ENCODE measurements at regions not wholly inside any gene's neighbourhood (a gene's known extent, or its start where the extent isn't known, plus 50 kb on each side); places are given as distances from the start of the nearest gene placed in this dataset.

DNA sequence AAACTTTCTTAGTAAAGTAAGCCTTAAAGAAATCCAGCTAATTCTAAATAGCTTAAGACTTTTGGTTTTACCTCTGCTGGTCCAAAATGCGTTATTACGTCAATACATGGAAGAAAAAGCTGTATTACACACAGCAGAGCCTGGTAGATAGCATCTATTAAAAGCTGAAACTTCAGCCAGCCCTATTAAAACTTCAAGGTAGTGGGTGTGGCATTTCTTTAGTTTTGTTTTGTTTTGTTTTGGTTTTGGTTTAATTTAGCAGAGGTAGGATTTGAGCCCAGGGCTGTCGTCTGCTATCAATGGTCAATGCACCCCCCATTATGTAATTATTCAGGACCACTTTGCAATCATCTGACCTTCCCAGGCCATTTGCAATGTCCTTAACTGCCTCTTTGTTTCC is 318.4 kb upstream of the MAF start:
- DNase-seq, result no peak

DNA sequence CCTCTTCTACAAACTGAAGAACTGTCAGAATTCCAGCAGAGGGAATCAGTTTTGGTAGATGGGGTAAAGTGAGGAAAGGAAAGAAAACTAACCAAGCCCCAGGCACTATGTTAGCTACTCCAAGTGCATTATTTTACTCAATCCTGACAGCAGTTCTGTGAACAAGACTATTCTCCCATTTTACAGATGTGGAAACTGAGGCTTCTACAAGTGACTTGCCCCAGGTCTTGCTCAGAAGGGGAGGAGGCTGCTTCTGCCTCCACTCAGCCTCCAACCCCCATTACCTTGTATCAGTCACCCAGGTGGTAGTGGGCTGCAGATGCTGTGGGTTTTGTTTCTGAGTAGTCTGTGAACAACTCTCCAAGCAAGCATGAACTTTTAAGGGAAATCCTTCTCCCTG is 315.2 kb upstream of the MAF start:
- no peak for DNase-seq

DNA sequence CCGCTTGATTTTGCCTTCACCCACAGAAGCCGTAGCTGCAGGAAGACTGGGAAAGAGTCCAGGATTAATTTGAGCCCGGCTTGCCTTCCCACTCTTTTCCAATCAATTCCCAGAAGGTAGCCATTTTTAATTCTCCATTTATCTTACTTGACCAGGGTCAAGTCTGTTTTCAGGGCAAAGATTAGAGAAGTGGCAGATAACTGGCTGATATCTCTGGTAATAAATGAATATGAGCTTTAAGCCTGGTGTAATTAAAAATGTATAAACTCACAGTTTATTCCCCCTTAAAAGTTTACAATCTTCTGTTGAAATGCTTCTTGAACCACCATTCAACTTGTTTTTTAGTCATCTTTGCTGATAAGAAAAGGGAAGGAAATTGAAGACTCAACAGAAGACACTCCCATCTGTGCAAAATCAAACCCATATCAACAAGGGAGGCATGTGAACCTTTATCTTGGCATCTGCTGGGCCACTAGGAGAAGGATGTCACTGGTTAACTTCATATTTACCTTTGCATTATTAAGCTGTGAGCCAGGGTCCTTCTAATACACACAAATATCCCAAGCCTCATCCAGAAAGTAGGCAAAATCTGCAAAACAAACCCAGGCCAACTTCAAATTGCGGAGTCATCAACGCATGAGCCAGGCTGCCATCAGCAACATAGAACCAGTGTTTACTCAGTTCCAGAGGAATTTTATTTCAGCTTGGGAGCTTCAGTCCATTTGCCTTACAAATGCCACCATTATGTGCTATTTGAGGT is 314.6 kb upstream of the MAF start:
- no peak for DNase-seq

DNA sequence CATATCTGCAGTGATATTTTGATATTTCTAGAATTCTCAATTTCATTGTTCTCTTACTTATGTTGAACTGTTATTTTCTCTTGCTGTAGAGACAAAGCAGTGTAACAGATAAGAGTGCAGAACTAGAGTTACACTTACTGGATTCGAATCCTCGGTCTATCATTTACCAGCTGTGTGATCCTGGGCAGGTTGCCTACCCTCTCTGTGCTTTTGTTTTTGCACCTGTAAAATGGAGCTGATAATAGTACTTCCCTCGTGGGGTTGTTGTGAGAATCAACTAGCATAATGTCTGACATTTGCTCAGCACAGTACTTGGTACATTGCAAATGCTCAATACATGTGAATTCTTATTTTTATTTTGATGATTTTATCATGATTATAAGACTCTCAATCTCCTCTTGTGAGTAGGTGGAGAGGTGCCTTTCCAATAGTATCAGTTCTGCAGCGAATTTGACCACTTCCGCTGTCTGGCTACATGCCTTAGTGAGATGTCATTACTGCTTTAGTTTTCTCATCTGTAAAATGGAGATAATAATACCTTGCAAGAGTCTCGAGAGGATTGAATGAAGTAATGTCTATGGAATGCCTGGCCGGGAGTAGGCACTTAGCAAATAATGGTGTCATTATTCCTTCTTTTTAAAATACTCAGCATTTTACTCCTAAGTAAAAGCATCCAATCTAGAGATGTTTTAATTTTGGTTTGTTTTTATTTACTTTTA is 312.2 kb upstream of the MAF start:
- DNase-seq, result no peak

DNA sequence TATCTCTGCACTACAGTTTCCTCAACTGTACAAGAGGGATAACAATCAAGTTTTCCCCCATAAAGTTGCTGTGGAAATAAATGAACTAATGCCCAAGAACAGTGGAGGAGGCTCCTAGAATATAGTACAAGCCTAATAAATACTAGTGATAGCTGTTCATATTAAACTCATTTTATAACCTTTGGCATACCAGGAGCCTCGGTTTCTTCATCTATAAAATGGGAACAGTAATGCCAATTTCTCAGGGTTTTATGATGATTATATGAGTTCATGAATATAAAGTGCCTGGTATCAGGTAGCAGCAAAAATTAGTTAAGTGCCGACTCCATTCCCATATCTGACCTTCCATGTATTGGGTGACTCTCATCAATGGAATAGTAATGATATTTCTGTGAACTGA is 311.1 kb upstream of the MAF start:
- DNase-seq, result no peak

DNA sequence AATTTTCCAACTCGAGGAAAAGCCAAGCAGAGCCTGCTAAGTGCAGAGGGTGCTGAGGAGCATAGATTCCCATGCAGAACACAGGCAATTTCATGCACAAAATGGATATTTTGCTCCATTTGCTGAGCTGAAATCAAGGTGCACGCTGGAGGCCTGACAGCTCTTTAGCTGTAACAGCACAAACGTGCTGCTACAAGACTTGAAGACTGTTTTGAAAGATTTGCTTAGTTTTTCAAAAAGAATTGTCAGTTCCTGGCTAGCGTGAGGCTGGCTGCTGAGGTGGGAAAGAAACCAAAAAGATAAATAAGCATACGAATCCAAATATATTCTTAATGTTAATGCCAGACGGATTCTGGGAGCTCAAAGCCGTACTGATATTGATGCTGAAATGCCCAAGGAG is 309.0 kb upstream of the MAF start:
- DNase-seq, result no peak

DNA sequence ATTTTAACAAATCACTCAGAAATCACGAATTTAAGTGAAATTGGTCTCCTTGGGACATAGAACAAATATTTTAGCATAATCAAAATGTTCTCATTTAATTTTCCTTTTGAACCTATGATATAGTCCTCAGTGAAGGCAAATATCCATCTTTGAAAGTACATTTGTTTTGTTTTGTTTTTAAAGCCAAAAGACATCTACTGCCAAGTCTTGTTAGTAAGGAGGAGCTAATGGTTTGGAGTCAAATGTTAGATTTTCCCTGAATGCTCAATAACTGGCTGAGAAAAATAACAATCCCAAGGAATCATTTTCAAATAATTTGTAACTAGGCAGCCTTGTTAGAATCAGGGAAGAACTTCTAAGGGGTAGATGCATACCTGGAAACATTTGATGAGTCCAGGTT is 302.9 kb upstream of the MAF start:
- DNase-seq, result no peak

DNA sequence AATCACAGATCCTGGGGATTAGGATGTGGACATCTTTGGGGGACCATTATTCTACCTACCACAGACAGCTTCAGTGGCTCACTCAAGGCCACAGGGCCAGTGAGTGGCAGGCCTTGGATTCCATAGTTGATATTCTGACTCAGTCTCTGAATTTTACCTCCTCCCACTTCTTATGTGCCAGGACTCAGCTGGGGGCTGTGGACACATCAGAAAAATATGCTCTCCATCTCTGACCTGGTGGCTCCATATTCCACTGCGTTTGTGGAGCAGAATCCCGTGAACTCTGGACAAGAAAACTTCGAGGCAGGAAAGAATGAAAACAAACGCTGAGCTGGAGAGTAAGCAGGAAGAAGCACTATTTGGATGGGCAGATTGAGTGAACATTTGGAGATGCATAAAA is 301.8 kb upstream of the MAF start:
- DNase-seq, result no peak

DNA sequence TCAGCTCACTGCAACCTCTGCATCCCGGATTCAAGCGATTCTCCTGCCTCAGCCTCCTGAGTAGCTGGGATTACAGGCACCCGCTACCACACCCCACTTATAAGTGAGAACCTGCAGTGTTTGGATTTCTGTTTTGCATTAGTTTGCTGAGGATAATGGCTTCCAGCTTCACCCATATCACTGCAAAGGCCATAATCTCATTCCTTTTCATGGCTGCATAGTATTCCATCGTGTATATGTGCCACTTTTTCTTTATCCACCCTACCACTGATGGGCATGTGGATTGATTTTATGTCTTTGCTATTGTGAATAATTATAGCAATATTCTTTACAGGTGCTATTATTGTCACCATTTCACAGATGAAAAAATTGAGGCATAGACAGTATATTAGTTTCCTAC is 301.0 kb upstream of the MAF start:
- no peak for DNase-seq

DNA sequence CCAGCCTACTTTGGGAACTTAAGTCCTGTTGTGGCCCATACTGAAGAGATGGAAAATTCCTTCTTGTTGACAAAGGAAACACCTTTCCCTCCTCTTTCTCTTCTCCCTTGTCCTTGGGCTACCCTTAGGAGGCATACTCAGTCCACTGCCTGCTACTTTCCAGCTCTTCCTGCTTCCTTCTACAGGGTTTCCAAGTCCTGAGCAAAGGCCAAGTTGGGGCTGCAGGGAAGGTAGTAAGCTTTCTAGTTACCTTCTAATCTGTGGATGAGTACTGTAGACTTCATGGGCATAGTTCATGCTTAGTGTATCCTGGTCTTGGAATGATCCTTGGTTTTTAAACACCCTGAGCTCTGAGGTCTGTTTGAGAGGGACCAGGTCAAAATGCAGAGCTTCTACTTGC is 299.2 kb upstream of the MAF start:
- no peak for DNase-seq

DNA sequence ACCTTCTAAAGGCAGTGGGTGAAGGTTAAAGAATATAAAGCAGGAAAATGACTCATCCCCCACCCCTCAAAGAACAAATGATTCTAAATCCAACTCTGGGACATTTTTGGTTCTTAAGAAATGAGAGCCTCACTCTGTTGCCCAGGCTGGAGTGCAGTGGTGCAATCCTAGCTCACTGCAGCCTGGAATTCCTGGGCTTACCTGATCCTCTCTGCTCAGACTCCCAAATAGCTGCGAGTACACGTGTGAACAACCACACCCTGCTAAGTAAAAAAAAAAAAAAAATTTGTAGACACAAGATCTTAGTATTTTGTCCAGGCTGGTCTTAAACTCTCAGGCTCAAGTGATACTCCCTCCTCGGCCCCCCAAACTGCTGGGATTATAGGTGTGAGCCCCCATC is 298.8 kb upstream of the MAF start:
- DNase-seq, result no peak

DNA sequence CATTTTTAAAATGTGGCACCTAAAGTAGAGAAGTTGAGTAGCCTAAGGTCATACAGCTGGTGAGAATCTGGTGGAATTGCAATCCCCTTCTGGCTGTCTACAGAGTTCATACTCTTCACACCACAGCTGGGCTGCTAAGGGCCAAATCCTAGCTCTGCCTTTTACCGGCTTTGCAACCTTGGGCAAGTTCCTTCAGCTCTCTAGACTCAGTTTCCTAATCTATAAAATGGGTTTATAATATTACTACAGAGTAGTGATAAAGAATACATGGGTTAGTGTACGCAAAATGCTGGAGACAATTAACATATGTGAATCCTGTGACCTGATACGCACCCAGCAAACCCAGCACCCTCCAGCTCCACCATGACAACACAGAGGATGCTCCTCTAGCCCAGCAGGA is 298.2 kb upstream of the MAF start:
- DNase-seq, result no peak

DNA sequence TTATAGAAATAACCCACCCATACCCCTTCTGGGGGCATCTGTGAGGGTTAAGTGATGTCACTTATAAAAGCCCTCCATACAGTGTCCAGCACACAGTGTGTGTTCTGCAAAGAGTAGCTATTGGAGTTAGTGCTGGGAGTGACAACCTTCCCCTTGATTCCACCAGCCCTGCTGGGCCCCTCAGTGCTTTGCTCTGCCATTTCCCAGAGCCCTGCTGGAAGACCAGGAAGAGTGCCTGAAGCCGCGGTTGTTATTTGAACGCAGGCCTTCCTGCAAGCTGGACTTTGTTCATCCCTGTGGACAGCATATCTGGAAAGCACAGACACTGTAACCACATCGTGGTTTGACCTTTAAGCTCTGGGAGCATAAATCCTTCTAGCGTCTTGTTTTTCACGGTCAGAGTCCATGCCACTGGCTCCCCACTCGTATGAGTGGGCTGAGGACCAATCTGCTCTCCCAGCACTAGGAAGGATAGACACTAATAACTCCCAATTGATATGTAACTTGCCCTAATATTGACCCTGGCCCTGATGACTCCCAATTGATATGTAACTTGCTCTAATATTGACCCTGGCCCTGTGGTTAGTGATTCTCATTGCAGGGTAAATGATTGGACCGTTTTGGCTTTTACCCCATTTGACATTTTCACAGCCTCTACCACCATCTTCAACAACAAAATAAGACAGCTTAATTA is 297.1 kb upstream of the MAF start:
- no peak for DNase-seq

DNA sequence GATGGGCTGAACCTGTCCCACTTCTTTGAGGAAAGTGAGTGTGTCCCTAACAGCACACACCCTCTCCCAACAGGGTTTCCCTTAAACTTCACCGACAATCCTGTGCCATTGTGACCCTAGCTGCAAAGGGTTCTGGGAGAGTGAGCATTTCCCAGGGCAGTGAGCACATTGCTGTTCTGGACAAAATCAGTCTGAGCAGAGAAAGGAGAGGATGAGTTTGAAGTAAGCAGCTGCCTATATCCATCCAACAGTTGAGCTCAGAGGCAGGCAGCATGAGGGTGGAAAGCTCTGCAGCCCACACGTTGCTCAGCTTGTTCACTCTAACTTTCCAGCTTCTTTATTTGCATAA is 296.5 kb upstream of the MAF start:
- DNase-seq, result no peak

DNA sequence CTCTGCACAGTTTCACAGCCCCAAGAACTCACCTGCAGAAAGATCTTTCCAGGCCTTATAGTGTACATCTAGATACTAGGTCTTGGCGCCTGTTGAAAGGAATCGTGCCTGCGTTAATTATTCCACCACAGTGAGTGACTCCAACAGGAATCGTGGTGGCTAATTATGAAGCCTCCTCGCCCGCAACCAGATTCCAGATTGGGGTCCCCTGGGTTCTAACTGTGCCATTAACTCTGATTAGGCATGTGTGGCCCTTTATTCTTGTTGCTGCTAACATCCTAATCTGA is 295.3 kb upstream of the MAF start:
- DNase-seq, result no peak

DNA sequence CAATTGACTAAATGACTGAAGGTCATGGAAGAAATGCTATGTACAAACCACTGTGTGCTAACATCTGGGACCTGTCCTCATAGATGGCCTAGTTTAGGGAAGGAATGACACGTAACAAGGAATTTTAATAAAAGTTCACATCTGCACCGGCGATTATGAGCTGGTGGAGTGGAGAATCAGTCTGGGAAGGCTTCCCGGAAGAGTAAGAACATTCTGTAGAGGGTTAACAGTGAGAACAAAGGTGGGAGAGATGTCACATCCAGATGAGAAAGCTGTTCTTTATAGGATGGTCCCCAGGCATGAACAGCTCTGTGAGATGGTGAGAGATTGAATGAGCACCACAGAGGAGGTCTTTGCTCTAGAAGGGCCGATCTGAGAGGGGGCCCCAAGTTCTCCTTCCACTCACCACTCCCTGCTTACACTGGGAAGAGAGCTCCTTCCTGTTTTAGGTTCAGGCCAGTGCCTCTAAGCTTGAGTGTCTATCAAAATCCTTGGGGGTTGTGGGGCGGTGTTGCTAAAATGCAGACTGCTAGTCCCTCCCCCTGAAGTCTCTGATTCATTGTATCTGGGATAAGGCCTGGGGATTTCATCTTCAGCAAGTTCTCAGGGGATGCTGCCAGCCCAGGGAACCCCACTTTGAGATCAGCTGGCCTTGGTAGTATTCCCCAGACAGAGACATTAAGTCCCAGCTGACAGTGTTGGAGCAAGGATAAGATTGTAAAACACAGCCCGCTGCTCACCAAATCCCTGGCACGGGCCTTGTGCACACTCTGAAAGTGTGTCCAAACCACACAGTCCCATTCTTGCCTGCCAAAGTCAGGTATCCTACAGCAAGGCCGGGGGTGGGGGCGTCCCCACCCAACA is 294.7 kb upstream of the MAF start:
- no peak for DNase-seq

DNA sequence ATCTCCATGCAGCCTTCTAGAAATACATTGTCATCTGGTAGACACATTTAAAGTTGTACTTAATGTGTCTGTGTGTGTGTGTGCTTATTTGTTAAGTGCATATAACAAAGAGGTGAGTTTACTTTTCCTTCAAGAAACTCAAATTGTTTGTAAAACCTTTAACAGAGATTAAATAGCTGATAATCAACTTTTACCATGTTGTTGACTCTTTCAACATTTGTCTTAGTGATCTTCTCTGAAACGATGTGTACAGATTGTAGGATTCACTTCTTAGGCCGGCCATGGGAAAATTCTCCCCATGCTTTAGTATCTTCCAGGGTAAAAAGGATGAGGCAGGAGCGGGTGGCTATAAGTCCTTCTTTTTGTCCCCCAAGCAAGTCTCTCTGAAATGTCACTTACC is 292.9 kb upstream of the MAF start:
- no peak for DNase-seq

DNA sequence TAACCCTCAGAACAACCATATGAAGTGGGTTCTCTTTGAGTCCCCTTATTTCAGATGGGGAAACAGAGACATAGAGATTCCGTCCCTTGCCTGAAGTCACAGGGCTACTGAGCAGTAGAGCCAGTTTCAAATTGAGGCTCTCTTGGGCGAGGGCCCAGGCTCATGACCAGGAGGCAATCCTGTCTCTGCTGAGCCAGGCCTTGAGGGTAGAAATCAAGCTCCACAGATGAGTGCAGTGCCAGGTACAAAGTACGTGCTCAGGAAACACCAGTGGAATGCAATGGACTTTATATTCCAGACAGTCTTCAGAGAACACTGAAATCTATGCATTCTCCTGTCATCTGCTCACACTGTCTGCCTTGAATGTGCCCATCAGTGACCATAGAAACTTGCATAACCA is 291.7 kb upstream of the MAF start:
- no peak for DNase-seq

DNA sequence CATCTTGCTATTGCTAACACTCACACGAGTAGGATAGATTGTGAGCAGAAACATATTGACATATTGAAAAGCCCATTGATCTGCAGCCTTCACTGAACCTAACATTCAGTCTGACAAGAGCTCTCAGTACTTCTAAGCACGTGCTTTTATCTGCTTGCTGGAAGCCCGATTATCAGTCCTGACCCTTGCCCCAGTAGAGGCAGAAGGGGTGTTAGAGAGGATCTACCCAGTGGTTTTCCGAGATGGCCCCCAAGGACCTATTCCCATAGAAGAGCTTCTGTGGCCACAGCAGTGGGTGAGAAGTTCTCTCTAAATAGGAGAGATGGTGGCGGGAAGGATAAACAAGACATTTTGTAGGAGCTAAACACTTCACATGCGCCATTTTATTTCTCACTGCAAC is 290.9 kb upstream of the MAF start:
- DNase-seq, result no peak

DNA sequence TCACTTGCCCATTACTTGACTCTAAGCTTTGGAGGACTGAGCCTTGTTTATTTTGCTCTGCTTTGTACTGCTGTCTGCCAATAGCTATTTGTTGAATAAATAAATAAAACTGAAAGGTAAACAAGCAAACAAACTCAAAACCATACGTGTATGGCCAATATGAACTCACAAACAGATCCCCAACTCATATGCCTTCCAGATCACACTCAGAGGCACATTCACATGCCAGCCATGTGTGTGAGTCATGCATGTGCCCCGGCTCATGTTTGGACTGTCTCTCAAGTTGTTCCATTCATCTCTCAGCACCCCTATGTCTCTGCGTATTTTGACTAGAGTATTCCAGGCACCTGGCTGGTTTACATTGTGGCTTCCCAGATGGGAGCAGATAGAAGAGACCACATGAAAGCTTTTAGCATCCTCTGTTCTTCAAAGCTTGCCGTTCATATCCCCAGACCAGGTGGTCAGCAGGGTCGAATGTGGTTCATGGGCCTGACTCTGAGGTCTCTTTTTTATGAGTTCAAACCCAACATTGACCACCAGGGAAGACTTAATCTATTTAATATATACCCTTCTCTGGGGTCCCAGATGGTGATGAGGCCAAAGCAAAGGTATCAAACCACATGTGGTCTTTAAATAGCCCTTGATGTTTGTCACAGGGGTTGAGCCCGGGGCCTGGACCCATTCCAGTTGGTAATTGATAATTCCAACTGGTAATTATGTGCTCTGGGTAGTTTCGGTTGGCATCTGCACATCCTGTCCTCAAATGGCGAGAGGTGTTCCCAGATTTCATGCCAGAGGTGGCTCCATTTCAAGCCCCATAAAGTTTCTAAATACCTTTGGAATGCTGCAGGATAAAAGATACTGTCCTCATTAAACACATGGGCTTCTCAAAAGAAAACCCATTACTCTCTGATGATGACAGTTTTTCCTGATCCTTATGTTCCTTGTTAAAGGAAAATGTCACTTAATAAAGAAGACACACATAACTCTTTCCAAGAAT is 287.3 kb upstream of the MAF start:
- no peak for DNase-seq

DNA sequence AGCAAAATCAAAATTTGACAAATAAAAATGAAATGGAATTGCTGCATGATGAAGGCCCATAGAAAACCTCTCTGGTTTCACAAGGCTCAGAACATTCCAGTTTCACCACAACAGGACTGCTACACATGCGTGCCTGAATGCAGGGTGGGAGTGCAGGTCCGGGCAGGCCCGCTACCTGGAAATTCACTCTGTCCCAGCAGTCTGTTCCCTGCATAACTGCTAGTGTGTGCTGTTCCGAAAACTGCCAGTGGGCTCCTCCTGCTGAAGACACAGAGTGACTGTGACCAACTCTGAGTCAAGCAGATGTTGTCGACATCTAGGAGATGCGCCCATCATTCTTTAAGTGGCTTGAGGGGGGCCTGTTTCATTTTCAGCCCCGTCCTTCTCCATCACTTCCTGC is 284.8 kb upstream of the MAF start:
- DNase-seq, result no peak

DNA sequence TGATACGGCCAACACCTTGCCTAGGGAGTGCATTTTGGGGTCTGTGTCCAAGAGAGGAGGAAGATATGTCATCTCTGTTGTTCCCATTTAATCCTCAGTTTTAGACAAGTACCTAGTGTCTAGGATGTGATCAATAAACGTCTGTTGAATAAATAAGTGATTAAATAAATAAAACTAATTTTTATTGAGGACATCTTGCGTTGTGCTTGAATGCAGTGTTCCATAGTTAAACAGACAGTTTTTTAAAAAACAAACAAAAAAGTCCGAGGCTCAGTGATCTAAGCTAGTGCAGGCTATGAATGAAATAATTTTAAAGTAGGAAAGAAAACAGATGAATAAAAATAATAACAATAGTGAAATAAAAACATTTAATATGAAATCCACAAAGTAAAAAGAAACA is 283.0 kb upstream of the MAF start:
- no peak for DNase-seq

Data from NCI-H1930 (cell line).